Superior temporal gyrus (tissue), 1 donor: ENCODE measurements at regions not wholly inside any gene's neighbourhood (a gene's known extent, or its start where the extent isn't known, plus 50 kb on each side); places are given as distances from the start of the nearest gene placed in this dataset.

Experiments used
- DNase-seq: peaks from one replicate; pipeline ENCODE4 v3.0.0-alpha.2; 2016; ENCODE audit errors: extremely low spot score

DNA sequence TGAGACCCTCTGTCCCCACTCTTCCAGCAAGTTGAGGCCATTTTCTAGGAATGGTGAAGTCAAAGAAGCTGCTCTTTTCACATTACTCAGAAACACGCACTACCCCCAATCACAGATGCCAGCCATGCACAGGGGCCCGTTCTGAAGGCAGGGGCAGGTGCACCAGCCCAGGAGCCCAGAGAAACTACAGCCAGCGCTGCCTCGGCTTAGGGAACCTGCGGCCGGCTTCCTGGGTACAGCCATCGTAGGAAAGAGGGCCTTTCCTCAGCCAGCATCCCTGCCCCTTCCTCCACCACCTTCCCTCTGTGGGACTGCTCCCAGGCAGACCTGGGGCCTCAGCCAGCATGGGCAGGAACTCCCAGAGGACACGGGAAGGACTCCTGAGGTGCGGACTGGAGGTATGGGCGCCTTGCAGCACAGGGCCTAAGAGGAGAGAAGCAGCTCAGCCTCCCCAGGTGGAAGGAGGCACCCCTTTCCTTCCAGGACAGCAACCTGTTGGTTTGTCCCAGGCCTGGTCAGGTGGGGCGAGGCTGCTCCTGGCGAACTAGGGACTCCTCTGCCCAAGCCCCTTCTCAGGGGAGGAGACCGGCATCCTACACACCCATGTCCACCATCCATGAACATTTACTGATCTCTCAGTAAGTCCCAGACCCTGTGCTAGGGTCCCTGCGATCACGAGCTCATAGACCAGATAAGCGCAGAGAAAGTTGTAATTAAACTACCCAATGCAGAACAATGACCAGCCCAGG lies 99.0 kb upstream of the ID2 start:
- DNase-seq = no peak

DNA sequence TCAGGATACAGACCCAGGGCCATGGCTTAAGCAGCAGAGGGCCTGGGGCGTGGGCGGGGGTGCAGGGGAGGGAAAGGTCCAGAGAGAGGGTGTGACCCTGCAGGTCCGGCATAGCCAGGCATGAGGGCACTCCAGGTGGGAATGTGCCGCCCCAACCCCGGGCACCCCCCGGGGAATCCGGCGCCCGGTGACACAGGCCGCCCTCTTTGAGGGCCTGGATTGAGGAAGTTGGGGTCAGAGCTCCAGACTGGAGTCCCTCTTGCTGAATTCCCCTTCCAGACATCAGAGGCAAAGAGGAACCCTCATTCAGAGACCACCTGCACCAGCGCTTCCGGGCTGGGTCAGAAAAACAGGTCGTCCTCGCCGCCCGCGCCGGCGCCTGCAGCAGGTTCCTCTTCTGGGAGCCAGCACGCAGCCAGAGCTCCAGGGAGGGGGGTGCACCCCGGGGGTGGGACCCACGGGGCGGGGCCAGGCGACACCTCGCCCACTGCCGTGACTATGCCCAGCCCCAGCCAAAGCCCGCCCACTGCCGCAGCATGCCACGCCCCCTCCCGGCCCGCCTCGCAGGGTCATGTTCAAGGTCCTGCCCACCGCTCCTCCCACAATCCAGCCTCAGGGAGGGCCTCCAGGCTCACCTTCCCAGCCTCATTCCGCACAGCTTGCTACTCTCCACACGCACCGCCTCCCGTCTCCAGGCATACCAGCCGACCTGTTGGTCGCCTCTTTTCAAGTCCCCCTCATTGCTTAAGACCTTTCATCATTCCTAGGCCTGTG lies 98.3 kb upstream of the ID2 start:
- DNase-seq = peak; percentile 12

DNA sequence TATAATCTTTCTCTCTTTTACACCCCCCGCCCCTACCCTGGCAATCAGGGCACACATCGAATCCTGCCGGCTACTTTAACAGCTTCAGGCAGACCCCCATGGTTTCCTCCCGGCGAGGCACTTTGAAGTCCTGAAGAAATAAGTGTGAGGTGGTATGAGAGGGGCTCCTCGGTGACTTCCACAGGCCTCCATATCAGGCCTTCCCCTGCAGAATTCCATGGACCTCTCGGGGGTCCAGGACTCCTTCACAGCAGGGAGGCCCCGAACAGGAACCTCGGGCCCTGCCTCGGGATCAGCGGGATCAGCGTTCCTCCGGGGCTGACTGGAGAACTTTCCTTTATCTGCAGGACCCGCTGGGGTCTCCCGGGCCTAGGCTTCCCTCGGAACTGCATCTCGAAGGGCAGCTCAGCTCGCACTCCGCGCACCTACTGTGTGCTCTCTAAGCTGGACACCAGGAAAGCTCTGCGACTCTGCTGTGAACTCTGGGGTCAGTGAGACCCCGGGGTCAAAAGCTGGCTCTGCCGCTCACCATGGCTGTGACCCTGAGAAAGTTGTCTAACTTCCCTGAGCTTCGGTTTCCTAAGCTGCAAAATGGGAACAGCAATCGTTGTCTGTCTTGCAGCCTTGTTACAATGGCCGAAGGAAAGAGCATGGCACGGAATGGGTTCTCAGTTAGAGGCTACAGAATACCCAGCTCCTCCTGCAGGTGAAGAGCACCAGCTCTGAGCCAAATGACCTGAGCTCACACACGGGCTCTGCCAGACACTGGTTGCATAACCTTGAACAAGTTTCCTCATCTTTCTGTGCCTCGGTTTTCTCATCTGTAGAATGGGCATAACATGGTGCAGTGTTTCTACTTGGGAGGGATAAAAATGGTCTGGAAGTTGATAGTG lies 97.4 kb upstream of the ID2 start:
- DNase-seq = no peak

DNA sequence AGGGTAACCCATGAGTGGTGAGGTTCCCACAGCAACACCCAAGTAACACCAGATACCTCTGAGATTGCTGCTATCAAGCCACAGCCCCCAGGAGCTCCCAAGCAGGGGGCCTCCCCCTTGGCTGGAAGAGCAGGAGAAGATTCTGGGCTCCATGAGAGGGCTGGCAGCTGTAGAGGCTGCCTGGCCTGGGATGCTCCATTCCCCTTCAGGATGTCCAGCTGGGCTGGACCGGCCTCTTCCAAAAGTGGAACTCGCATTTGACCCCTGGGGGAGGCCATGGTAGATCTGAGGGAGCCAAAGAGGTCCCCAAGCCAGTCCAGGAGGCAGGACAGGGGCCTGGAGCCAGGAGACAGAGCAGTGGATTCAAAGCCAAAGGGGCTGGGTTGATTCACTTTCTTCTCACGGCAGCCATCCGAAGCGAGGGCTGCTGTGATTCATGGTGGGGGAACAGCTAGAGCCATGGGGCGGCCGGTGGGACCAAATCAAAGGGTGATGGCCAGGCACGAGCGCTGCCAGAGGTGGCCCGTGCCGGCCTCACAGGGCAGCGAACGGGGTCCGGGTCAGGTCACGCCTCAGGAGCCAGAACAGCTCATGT lies 95.3 kb upstream of the ID2 start:
- DNase-seq = no peak

DNA sequence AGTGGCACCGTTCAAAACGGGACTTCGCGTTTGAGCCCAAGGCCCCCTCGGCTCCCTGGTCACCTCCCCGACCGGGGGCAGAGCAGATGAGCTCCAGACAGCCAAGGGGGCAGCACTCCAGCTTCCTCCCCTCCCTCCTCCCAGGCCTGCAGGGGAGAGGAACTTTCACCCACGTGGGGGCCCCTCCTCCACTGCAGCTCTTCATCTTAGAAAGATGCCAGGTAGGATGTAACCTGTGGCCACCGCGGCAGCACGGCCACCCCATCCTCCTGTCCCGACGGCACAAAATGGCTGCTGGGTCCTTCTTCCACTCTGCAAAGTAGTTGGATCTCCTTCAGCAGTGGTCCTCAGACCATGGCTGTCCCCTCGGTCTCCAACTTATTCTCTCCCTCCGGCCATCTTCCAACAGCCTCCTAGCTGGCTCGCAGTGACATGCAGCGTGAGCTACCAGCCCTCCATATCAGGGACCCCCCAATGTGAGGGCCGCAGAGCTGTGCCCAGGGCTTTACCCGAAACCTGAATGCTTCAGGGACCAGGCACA lies 94.5 kb upstream of the ID2 start:
- no peak for DNase-seq

DNA sequence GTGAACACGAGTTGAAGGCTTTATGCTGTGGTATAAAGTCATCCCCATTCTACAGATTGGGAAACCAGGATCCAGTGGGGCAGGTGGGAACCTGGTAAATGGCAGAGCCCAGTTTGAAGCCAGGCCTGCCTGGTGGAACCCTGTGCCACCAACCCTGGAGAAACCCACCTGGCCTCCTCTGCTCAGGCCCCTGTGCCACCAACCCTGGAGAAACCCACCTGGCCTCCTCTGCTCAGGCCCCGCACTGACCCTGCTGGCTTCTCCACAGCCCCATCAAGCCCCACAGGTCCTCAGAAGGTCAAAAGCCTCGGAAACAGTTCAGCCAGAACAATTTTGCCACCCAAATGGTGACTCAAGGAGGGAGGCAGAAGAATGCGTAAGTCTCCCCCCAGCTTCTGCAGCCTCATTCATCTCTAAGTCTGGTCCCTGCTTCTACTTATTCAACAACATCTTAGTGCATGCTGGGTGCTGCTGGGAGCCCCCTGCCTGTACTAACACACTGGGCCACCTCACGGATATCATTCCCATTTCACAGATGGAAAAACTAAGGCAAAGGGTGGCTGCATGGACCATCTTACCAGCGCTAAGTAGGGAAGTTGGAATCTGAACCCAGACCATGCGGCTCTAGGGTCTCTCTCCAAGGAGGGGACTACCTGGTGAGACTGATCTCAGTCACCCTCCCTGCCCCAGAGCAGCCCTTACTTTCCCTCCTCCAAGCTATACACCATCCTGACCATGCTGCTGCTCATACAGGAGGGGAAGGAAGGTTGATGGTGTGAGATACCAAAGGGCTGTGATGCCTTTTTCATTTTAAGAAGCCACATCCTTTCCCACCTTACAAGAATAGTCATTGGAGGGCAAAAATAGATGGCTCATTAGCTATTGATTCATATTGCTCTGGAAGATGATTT lies 93.7 kb upstream of the ID2 start:
- no peak for DNase-seq

DNA sequence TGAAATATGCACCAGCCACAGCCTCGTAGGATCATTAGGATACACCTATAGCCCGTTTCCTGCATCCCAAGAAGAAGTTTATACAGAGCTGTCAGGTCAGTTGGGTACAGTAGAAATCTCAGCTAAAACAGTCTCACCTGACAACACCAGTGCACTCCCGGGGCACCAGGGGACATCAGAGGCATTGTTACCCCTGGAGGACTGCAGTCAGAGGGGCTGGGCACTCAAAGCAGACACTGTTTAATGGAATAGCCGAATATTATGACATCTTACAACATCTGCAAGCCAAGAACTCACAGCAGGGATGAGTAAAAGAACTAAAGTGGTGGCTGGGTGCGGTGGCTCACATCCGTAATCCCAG lies 93.0 kb upstream of the ID2 start:
- no peak for DNase-seq

DNA sequence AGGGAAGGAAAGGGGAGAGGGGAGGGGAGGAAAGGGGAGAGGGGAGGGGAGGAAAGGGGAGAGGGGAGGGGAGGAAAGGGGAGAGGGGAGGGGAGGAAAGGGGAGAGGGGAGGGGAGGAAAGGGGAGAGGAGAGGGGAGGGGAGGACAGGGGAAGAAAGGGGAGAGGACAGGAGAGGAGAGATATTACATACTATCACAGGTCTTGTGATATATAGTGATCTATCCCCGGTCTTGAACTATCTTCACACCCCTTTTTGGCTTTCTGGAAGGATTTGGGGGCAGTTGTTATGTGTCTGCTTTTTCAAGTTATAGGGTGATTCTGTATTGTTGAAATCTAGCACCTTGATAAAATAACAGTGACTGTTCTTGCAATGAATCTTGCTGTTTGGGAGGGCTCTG lies 92.1 kb upstream of the ID2 start:
- no peak for DNase-seq

DNA sequence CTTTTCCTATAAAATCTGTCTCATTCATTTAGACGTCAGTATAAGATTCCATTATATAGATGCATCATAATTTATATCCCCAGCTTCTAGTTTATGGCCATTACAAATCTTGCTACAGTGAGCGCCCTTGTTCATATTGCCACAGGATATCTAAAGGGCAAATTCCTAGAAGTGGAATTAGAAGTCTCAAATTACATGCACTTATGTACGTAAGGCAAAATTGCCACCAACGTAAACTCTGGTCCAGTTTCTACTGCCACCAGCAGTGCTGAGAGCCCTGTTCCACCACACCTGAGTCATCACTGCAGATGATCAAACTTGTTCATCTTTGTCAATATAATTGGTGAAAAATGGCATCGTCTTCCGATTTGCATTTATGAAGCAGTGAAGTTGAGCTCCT lies 90.9 kb upstream of the ID2 start:
- DNase-seq = no peak

DNA sequence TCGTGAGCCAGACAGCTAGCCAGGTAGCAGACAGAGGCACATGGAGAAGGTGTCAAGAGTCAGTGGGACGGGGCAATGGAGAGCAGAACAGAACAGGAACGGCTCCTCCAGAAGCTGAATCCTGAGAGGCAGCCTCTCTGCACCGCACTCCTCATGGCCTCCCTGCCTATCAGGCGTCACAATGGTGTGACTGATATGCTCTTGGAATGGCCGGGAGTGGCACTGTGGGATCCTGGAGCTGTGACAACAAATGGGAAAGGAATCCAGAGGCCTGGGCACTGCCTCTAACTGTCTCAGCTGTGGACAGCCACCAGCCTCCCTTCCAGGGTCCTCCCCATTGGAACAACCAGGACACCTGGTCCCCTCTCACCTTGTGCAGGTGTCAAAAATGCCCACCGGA lies 89.1 kb upstream of the ID2 start:
- DNase-seq = no peak

DNA sequence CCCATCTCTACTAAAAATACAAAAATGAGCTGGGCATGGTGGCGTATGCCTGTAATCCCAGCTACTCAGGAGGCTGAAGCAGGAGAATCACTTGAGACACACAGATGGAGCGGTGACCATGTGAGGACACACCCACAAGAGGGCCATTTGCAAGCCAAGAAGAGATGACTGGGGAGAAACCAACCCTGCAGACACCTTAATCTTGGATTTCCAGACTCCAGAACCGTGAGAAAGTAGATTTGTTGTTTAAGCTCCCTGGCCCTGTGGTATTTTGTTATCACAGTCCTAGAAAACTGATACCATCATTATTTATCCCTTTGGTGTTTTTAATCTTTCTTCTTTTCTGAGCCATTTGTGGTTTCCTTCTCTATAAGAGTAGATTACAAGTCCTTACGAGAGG lies 88.6 kb upstream of the ID2 start:
- DNase-seq = no peak

DNA sequence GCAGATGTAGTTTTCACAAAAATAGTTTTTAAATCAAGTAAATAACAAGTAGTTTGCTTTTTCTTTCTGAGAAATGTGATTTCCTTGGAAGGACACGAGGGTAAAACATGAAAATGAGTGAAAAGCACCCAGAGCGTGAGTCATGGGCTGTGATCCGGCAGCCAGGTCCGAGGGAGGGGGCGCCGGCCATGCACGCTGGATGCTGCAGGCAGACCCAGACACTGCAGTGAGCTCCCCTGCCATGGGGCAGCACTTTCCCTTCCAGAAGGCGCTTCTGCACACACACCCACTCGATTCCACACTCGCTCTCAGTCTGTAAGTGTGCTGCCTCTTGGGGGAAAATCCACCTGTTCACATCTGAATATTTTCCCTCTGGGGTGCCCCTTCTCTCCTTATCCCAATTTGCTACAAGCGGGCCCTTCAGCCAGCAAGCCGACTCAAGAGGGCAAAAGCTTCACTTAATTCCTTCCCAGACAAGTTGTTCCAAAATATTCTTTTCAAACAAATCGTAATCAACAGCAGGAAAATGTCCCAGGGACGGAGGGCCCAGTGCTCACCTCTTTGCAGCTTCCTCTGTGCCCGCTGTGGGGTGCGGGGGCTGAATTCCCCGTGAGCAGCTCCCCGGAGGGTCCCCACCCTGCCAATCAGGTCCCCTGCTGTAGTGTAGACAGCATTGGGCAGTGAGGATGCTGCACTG lies 87.0 kb upstream of the ID2 start:
- DNase-seq = no peak

DNA sequence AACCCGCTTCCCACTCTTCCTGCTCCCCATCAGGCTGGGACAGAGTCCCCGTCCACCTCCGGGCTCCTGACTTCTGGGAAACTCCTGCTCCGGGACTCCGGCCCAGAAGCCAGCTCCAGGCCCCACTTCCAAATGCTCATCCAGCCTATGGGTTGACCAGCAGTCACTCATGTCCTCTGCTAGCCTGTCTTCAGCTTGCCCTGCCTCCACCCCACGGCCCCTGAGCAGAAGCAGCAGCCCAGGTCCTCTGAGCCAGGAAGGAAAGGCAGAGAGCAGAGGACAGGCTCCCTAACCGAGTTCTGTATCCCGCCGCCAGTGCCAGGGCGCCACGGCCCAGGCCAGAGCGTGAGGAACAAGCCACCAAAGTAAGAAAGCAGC lies 86.4 kb upstream of the ID2 start:
- DNase-seq = no peak

DNA sequence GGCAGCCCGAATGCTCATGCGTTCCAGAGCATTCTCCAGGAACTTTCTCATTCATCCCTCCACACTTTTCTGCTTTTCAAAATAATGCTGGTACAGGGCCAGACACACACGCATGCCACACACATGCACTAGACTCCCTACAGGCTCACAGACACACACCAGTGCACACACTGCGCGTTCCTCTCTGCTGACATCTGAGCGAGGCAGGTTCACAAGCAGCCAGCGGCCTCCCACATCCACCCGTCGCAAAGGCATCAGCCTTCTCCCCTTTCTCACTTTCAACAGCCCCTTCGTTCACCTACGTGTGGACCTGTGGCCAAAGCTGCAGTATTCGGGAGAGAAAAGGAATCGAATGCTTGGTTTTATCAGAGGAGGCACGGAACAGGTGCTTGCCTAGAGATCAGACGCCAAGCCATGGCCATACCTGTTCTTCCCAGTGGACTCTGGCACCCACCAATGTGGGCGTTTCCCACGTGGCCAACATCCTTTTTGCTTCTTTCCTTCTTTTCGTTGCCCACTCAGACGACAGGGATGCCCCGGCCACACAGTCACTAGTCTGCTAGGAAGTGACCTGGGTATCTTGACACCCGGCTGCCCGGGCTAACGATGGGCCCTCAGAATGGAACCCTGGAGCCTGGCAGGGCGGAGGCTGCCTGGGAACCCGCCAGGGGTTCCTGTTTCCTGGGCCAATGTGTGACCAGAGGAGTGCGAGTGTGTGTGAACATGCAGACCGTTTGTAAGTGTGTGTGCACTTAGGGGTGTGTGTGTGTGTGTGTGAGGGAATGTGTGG lies 85.8 kb upstream of the ID2 start:
- DNase-seq = no peak

DNA sequence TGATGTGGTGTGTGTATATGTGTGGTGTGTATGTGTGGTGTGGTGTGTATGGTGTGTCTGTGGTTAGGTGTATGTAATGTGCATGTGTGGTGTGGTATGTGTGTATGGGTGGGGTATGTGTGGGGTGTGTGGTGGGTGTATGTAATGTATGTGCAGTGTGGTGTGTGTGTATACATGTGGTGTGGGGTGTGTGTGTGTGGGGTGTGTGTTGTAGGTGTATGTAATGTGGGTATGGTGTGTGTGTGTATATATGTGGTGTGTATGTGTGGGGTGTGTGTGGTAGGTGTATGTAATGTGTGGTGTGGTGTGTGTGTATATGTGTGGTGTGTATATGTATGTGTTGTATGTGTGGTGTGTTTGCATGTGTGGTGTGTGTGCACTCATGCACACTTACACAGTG lies 84.8 kb upstream of the ID2 start:
- DNase-seq = no peak

DNA sequence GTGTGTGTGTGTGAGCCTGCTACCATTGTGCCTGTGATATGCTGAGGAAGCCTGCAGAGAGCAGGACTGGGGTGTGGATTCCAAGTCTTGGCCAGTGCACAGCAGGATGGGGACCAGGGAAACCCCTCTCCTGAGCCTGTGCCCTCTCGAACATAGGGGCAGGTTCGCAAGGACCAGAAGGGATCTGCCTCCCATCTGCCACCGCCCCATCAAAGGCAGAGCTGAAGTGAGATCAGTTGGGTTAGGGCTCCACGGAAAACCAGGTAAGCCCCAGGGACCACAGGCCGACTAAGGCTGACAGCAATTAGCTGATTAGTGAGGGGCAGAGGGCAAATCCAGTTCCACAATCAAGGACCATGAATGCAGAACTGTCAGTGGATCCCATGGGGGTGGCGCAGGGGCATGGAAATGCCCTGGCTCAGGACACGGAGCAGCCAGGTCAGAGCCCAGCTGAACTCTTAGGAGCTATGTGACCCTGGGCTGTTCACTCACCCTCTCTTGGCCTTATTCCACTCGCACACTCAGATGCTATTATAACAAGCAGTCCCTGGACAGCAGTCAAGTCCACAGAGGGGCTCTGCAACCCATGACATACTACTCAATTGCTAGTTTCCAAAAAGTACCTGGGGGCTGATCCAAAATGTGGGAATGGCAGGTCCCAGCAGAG lies 84.2 kb upstream of the ID2 start:
- no peak for DNase-seq

DNA sequence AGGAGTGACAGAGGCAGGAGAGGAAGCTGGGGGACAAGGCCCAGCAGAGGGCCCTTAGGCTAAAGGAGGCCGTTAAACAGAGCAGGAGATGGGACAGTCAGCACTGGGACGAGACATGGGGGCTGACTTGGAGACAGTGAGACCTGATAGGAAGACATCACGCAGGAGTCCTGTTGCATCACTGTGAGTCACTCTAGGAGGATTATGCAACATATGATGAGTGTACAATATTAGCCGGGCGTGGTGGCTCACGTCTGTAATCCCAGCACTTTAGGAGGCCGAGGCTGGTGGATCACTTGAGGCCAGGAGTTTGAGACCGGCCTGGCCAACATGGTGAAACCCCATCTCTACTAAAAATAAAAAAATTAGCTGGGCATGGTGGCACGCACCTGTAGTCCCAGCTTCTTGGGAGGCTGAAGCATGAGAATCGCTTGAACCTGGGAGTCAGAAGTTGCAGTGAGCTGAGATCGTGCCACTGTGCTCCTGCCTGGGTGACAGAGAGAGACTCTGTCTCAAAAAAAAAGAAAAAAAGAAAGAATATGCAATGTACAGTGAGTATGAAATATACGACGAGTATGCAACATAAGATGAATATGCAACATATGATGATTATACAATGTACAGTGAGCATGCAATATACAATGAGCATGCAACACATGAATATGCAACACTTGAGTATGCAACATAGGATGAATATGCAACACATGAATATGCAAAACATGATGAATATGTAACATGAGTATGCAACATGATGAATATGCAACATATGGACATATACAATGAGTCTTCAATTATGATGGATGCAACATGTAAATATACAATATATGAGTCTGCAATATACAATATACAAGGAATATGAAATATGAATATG lies 83.3 kb upstream of the ID2 start:
- DNase-seq = no peak
